ENCODE measurements at regions not wholly inside any gene's neighbourhood (a gene's known extent, or its start where the extent isn't known, plus 50 kb on each side); places are given as distances from the start of the nearest gene placed in this dataset.

DNA sequence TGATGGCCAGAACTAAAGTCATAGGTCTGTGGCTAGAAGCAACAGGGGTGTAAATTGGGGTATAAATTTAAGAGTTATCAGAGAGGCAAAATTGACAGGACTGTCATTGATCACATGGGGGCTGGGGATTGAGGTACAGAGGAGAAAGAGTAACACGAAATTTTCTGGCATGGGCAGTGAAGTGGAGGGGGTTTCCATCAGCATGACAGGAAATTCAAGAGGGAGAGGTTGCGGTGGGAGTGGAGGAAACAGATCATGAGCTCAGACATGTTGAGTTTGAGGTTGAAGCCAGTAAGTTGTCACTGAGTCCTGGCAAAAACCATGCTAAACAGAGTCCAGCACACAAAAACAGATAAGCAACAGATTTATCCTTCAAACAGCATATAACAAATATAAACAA lies 192.1 kb upstream of the TSC22D1 start:
- TF ChIP-seq CTCF (conservative IDR thresholded peaks at IDR 0.05) (no peak), ZFX (IDR thresholded peaks at IDR 0.05) (no peak)
